ENCODE measurements at regions not wholly inside any gene's neighbourhood (a gene's known extent, or its start where the extent isn't known, plus 50 kb on each side); places are given as distances from the start of the nearest gene placed in this dataset.

DNA sequence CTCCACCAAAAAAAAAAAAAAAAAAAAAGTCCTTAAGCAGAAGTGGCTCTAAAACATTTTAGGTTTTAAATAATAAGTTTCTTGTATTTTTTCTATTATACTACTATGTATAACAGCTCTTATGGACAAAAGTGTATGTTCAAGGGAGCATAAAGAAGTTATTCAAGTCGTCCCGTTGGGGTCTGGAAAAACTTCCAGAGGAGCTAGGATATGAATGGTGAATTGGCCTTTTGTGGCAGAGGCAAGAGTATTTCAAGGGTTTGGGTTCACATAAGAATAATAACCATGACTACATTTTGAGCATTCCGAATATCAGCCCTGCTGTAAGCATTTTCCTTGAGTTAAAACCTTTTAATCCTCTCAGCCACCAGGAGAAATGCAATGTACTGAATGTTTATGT, 50.6 kb upstream of the ARHGAP42 start (continued):
- no peak for TF ChIP-seq ZBTB33 (IDR thresholded peaks at IDR 0.05; ENCODE audit: extremely low read depth, insufficient replicate concordance, low read length)
- TF ChIP-seq CTCF (IDR thresholded peaks at IDR 0.05 in 2 of 3, conservative IDR thresholded peaks at IDR 0.05 in 1 of 3; ENCODE audit: borderline replicate concordance in 1 of 3, insufficient read depth in 1 of 3, low read depth in 2 of 3, low read length in 2 of 3): no peak
- no peak for TF ChIP-seq RAD21 (IDR thresholded peaks at IDR 0.05; ENCODE audit: low read depth)
